ENCODE measurements at regions not wholly inside any gene's neighbourhood (a gene's known extent, or its start where the extent isn't known, plus 50 kb on each side); places are given as distances from the start of the nearest gene placed in this dataset.

- no peak for DNase-seq (ENCODE audit: low read depth in 1 of 2, low spot score in 1 of 2)
- in situ Hi-C loops (cut with HindIII; ENCODE audit: low pct_unique_long_range_greater_than_20kb, low sequenced_read_pairs), result no loop called here
- no peak for TF ChIP-seq JUND (IDR thresholded peaks at IDR 0.05; ENCODE audit: low read depth)
Measured at GRCh38 chr14:89060191-89060590, 235.7 kb downstream of the TTC8 start.

- in situ Hi-C loops (cut with HindIII; ENCODE audit: low pct_unique_long_range_greater_than_20kb, low sequenced_read_pairs), result no loop called here
Measured at GRCh38 chr14:89061696-89062095, 237.2 kb downstream of the TTC8 start.

GRCh38 chr14:89065879-89066278 is 241.4 kb downstream of the TTC8 start:
- no peak for DNase-seq (ENCODE audit: low read depth in 1 of 2, low spot score in 1 of 2)
- TF ChIP-seq JUND (IDR thresholded peaks at IDR 0.05; ENCODE audit: low read depth), result no peak
- in situ Hi-C loops (cut with HindIII; ENCODE audit: low pct_unique_long_range_greater_than_20kb, low sequenced_read_pairs), result no loop called here

More at GRCh38 chr14:89061696-89062095, 237.2 kb downstream of the TTC8 start:
- DNase-seq (ENCODE audit: low read depth in 1 of 2, low spot score in 1 of 2), result peak in 1 of 2 experiments; percentile 26
- no peak for TF ChIP-seq JUND (IDR thresholded peaks at IDR 0.05; ENCODE audit: low read depth)

GRCh38 chr14:89067293-89067972 is 243.0 kb downstream of the TTC8 start:
- in situ Hi-C loops (cut with HindIII; ENCODE audit: low pct_unique_long_range_greater_than_20kb, low sequenced_read_pairs), result no loop called here
- DNase-seq (ENCODE audit: low read depth in 1 of 2, low spot score in 1 of 2), result peak in 1 of 2 experiments; percentile 35
- TF ChIP-seq JUND (IDR thresholded peaks at IDR 0.05; ENCODE audit: low read depth), result no peak

DNA sequence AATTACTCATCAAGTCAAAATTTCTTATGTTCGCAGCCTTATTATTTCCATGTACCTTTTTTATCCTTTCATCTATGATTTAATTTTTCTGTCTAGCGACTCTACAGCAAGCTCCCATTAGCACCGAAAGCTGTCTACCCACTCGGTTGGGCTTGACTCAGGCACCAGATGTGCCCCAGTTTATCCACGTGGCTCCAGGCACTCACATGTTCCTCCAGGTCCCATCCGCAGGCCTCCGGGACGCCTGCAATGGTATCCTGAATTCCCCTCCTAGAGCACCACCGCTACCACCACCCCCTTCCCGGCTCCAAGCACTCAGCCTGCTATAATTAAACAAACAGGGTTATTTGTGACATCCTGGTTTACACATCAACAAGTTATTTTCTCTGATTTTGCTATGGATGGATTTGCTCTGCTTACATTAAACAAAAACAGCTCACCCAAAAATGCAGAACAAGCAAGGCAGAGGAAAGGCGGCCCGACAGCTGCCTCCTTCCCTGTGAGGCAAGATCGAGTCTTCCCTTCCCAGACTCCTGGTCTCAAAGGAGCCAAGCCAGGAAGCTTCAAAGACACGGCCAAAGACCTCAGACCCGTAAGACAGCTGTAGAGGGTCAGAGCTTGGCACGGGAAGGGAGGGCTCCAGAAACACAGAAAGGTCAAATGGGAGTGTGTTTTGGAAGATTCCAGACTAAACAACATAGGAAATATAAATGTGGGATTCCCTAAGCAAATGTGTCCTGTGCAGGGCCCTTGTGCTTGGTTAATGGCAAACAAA is 253.8 kb downstream of the TTC8 start:
- in situ Hi-C loops (cut with HindIII; ENCODE audit: low pct_unique_long_range_greater_than_20kb, low sequenced_read_pairs), result no loop called here
- DNase-seq (ENCODE audit: low read depth in 1 of 2, low spot score in 1 of 2), result no peak
- no peak for TF ChIP-seq JUND (IDR thresholded peaks at IDR 0.05; ENCODE audit: low read depth)

DNA sequence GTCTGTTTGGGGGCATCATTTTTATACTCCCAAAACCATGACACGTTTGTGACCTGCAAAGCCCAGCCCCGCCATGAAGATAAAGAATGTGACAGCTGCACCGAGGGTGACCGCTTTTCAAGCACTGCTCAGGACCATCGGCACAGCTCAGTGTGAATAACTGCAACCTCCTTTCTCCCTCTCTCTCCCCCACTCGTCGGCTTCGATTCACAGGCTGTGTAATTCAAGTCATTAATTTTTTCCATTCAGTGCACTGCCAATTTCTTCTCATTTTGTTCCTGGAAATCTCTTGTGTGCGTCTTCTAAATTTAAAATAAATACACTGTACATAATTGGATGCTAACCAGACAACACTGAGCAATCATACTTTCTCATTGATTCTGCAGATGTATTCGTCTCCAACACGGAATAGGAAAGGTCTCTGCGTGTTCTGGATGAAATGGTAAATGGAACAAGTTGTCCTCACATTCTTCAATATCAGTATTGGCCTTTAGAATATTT is 260.8 kb downstream of the TTC8 start:
- in situ Hi-C loops (cut with HindIII; ENCODE audit: low pct_unique_long_range_greater_than_20kb, low sequenced_read_pairs), result no loop called here

GRCh38 chr14:89085737-89086382 is 261.4 kb downstream of the TTC8 start:
- DNase-seq (ENCODE audit: low read depth in 1 of 2, low spot score in 1 of 2), result no peak
- TF ChIP-seq JUND (IDR thresholded peaks at IDR 0.05; ENCODE audit: low read depth), result no peak
- in situ Hi-C loops (cut with HindIII; ENCODE audit: low pct_unique_long_range_greater_than_20kb, low sequenced_read_pairs), result no loop called here

More for the DNA sequence above, 260.8 kb downstream of the TTC8 start:
- no peak for TF ChIP-seq JUND (IDR thresholded peaks at IDR 0.05; ENCODE audit: low read depth)
- no peak for DNase-seq (ENCODE audit: low read depth in 1 of 2, low spot score in 1 of 2)

- no peak for DNase-seq (ENCODE audit: low read depth in 1 of 2, low spot score in 1 of 2)
- in situ Hi-C loops (cut with HindIII; ENCODE audit: low pct_unique_long_range_greater_than_20kb, low sequenced_read_pairs), result no loop called here
- no peak for TF ChIP-seq JUND (IDR thresholded peaks at IDR 0.05; ENCODE audit: low read depth)
Measured at GRCh38 chr14:89088530-89088929, 264.1 kb downstream of the TTC8 start.

GRCh38 chr14:89089330-89089729 is 264.9 kb downstream of the TTC8 start:
- no peak for DNase-seq (ENCODE audit: low read depth in 1 of 2, low spot score in 1 of 2)
- in situ Hi-C loops (cut with HindIII; ENCODE audit: low pct_unique_long_range_greater_than_20kb, low sequenced_read_pairs), result no loop called here
- no peak for TF ChIP-seq JUND (IDR thresholded peaks at IDR 0.05; ENCODE audit: low read depth)

DNA sequence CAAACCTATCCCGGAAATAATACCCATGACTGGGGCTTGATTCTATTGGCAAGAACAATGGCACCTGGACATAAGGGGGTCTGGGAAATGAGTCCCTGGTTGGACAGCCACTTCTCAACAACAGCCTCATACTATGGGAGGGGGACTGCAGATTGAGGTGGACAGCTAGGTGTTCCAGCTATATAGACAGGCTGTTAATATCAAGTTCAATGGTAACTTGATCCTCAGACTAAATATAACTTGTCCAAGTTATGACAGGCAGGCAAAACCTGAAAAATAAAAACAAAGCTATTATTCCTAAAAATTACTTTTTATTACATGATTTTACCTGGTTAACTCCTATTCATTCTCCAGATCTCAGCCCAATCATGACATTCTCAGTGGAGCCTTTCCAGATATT is 267.3 kb downstream of the TTC8 start:
- TF ChIP-seq JUND (IDR thresholded peaks at IDR 0.05; ENCODE audit: low read depth), result no peak
- DNase-seq (ENCODE audit: low read depth in 1 of 2, low spot score in 1 of 2), result no peak

DNA sequence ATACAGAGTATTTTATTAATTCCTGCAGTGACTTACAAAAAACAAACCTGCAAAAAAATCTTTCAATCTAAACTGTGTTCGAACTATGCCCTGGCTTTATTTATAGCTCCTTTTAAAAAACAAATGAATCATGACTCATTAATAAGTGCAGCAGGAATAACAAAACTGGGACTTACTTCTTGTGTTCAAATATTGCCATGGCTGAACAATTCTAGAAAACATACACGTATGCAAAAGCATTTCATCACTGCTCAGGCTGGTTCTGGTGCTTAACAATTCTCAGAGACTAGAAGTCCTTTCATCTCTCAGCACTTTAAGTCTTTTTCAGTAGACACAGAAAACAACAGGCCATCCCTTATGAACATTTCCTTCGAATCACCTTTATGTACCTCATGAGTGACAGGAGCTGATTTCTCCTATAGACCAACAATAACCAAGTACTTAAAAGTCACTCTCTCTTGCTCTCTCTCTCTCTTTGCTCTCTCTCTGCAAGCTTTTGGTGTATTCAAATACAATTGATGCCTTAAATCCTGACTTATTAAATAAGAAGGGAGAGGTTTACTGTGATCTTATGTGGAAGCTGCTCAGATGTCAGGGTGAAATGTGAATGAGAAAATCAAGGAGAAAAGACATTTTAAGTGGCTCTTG is 268.8 kb downstream of the TTC8 start:
- no peak for DNase-seq (ENCODE audit: low read depth in 1 of 2, low spot score in 1 of 2)
- no peak for TF ChIP-seq JUND (IDR thresholded peaks at IDR 0.05; ENCODE audit: low read depth)
- in situ Hi-C loops (cut with HindIII; ENCODE audit: low pct_unique_long_range_greater_than_20kb, low sequenced_read_pairs), result no loop called here

More for the DNA sequence above, 267.3 kb downstream of the TTC8 start:
- in situ Hi-C loops (cut with HindIII; ENCODE audit: low pct_unique_long_range_greater_than_20kb, low sequenced_read_pairs), result no loop called here

- no peak for TF ChIP-seq JUND (IDR thresholded peaks at IDR 0.05; ENCODE audit: low read depth)
- in situ Hi-C loops (cut with HindIII; ENCODE audit: low pct_unique_long_range_greater_than_20kb, low sequenced_read_pairs), result no loop called here
- no peak for DNase-seq (ENCODE audit: low read depth in 1 of 2, low spot score in 1 of 2)
Measured at GRCh38 chr14:89095036-89095435, 270.6 kb downstream of the TTC8 start.

Data from T47D (cell line).